ENCODE measurements at regions not wholly inside any gene's neighbourhood (a gene's known extent, or its start where the extent isn't known, plus 50 kb on each side); places are given as distances from the start of the nearest gene placed in this dataset.

DNA sequence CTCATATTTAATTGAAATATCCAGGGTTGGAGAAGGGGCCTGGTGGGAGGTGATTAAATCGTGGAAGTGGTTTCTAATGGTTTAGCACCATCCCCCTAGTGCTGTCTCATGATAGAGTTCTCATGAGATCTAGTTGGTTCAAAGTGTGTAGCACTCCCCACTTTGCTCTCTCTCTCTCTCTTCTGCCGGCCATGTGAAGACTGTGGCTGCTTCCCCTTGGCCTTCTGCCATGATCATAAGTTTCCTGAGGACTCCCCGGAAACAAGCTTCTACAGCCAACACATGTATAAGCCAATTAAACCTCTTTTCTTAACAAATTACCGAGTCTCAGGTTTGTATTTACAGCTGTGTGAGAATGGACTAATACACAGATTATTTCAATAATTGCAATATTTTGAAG, 305.8 kb upstream of the KCND2 start:
- TF ChIP-seq POLR2A (IDR thresholded peaks at IDR 0.05), result no peak
- TF ChIP-seq, protein P1, sequence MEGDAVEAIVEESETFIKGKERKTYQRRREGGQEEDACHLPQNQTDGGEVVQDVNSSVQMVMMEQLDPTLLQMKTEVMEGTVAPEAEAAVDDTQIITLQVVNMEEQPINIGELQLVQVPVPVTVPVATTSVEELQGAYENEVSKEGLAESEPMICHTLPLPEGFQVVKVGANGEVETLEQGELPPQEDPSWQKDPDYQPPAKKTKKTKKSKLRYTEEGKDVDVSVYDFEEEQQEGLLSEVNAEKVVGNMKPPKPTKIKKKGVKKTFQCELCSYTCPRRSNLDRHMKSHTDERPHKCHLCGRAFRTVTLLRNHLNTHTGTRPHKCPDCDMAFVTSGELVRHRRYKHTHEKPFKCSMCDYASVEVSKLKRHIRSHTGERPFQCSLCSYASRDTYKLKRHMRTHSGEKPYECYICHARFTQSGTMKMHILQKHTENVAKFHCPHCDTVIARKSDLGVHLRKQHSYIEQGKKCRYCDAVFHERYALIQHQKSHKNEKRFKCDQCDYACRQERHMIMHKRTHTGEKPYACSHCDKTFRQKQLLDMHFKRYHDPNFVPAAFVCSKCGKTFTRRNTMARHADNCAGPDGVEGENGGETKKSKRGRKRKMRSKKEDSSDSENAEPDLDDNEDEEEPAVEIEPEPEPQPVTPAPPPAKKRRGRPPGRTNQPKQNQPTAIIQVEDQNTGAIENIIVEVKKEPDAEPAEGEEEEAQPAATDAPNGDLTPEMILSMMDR (IDR thresholded peaks at IDR 0.05), result no peak

All from vagina (tissue), 2 donors.